Body of pancreas (tissue), 4 donors: ENCODE measurements at regions not wholly inside any gene's neighbourhood (a gene's known extent, or its start where the extent isn't known, plus 50 kb on each side); places are given as distances from the start of the nearest gene placed in this dataset. TPM values are rescaled to one million over a fixed set of nuclear protein-coding genes. Genes with fewer than 3 reads are reported as not detected.

Experiments used
- ATAC-seq: fragments of 150-250 bp; one replicate; pipeline ENCODE4 v1.9.1; 2016
- DNase-seq, 4 donors: peaks; one replicate each; pipeline ENCODE4 v3.0.0-alpha.2; 2019
- H3K27ac ChIP-seq, 4 donors: fragments of 200-600 bp; sonication (generic); 1 replicate in 3 of 4; 2 replicates in 1 of 4; pipeline versions ENCODE4 v1.5.1 to v1.6.1; 2016 to 2019; ENCODE audit warnings: mild to moderate bottlenecking in 1 of 4, mixed read lengths in 1 of 4, moderate library complexity in 1 of 4
- H3K27me3 ChIP-seq, 2 donors: fragments of 200-600 bp; sonication (generic); one replicate each; pipeline ENCODE4 v1.6.0; 2016; ENCODE audit warnings: mild to moderate bottlenecking in 1 of 2
- H3K36me3 ChIP-seq, 2 donors: fragments of 200-600 bp; sonication (generic); replicated peaks in 1 of 2; 2 replicates each; pipeline ENCODE4 v1.5.1; 2016; ENCODE audit warnings: low read depth in 2 of 2; ENCODE audit not compliant: insufficient read depth in 1 of 2
- H3K4me1 ChIP-seq: fragments of 200-600 bp; sonication (generic); one replicate; pipeline ENCODE4 v1.6.0; 2016
- H3K4me3 ChIP-seq, 2 donors: fragments of 200-600 bp; sonication (generic); 1 replicate in 1 of 2; 2 replicates in 1 of 2; pipeline ENCODE4 v1.5.1; 2016 to 2019
- H3K9me3 ChIP-seq, 3 donors: fragments of 200-600 bp; sonication (generic); 1 replicate in 2 of 3; 2 replicates in 1 of 3; pipeline ENCODE4 v1.5.1; 2016
- POLR2A ChIP-seq, 3 donors: fragments of 450-650 bp; IDR thresholded peaks; one replicate each; pipeline ENCODE4 v1.6.1; 2016; ENCODE audit warnings: antibody characterized with exemption in 3 of 3, mild to moderate bottlenecking in 2 of 3
- WGBS, 2 donors: methylation state at CpG; one replicate each; pipeline ENCODE4 v1.1.5; 2017; 5-methylcytosine and 5-hydroxymethylcytosine counted together
- intact Hi-C: fragments of 100-400 bp; cut with DNase I; formaldehyde crosslinking; loops from one replicate; pipeline ENCODE4 v1.15.1; 2023
- small RNA-seq: library from RNA; depleted of rRNA; stranded (forward); fragments of <200 nt; gene quantifications from one replicate; pipeline ENCODE3, GENCODE V24; 2016
- TF ChIP-seq, protein P1 (sequence below), 7 experiments: fragments of 450-650 bp in 4 of 7; fragments of 200-600 bp in 3 of 7; sonication (generic) in 3 of 7; IDR thresholded peaks; one replicate each; pipeline ENCODE4 v1.5.1; 2016 to 2019; ENCODE audit warnings: antibody characterized with exemption in 7 of 7

DNA sequence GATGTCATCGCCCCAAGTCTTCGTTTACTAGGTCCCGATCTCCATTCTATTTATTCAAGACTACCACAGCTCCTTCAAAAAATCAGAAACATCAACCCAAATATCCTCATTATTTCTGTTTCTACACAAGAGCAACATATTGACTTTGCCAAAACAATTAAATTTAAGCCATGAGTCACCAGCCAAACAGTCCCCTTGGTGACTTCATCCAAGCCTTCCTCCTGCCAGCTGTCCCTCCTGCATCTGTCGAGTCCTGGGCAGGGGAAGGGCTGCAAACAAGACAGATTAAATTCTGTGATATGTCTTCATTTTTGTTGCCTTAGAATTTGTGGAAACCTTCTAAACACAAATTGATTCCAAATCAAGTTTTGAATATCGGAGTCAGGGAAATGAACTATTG, 110.3 kb downstream of the SP3 start:
- intact Hi-C loops: no loop called here
- Histone ChIP-seq H3K36me3 (no peaks in the 10 kb centered on the region), H3K4me3 (no peak overlapping the region), H3K4me1 (no peaks in the 10 kb centered on the region), H3K27ac (no peak overlapping the region), H3K27me3 (no peaks in the 10 kb centered on the region), H3K9me3 (no peaks in the 10 kb centered on the region)
- no peak for TF ChIP-seq POLR2A (IDR thresholded peaks at IDR 0.05)
- TF ChIP-seq, protein P1, sequence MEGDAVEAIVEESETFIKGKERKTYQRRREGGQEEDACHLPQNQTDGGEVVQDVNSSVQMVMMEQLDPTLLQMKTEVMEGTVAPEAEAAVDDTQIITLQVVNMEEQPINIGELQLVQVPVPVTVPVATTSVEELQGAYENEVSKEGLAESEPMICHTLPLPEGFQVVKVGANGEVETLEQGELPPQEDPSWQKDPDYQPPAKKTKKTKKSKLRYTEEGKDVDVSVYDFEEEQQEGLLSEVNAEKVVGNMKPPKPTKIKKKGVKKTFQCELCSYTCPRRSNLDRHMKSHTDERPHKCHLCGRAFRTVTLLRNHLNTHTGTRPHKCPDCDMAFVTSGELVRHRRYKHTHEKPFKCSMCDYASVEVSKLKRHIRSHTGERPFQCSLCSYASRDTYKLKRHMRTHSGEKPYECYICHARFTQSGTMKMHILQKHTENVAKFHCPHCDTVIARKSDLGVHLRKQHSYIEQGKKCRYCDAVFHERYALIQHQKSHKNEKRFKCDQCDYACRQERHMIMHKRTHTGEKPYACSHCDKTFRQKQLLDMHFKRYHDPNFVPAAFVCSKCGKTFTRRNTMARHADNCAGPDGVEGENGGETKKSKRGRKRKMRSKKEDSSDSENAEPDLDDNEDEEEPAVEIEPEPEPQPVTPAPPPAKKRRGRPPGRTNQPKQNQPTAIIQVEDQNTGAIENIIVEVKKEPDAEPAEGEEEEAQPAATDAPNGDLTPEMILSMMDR (IDR thresholded peaks at IDR 0.05): no peak
- no peak for DNase-seq
- ATAC-seq: no peak
- WGBS, 2 donors: 81 to 83% methylated on average over 5 of the region's 5 CpGs

DNA sequence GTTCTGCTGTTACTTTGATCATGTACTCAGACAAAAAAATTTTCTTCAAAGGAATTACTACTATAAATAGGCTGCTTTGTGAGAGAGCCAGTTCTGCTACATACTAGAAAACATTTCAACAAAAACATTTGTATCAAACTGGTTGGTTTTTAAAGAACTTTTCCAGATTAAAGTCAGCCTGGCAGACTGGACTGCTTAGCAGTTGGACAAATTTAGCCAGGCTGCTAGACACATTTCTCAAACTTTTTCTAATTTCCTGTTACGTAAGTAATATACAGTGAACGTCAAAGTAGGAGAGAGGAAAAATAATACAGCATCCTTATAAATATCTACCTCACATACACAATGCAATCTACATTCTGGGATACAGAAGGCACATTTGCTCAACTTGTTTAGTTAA, 109.5 kb downstream of the SP3 start:
- Histone ChIP-seq H3K9me3 (no peaks in the 10 kb centered on the region), H3K4me3 (no peak overlapping the region), H3K4me1 (no peaks in the 10 kb centered on the region), H3K27me3 (no peaks in the 10 kb centered on the region), H3K36me3 (no peaks in the 10 kb centered on the region), H3K27ac (no peak overlapping the region)
- DNase-seq (no peak), ATAC-seq (no peak)
- TF ChIP-seq POLR2A (IDR thresholded peaks at IDR 0.05): no peak
- TF ChIP-seq, protein P1 (IDR thresholded peaks at IDR 0.05): no peak
- intact Hi-C loops: no loop called here
- 60 to 78% methylated on average over 2 of the region's 2 CpGs for WGBS, 2 donors

Small RNA genes in the stretch of these regions (small RNA-seq; reads per million reads assigned to genes)
- gene AC013410.2: not detected
